Neural cell (in vitro differentiated cells): ENCODE measurements at regions not wholly inside any gene's neighbourhood (a gene's known extent, or its start where the extent isn't known, plus 50 kb on each side); places are given as distances from the start of the nearest gene placed in this dataset.

Experiments used
- H2AFZ ChIP-seq: fragments of 200-600, 300-800 bp; sonication (generic), shearing (Covaris generic); 2 replicates; pipeline ENCODE4 v1.6.0; 2014; ENCODE audit warnings: low read depth, mild to moderate bottlenecking, antibody characterized with exemption, low read length, moderate library complexity
- H3F3A ChIP-seq: fragments of 200-600 bp; shearing (Covaris generic); 2 replicates; pipeline ENCODE4 v1.6.1; 2016; ENCODE audit warnings: mild to moderate bottlenecking, moderate library complexity, mixed read lengths, antibody characterized with exemption, low read length; ENCODE audit not compliant: insufficient read depth, poor library complexity, severe bottlenecking
- H3K27ac ChIP-seq: fragments of 200-600, 300-800 bp; sonication (generic), shearing (Covaris generic); 2 replicates; pipeline ENCODE4 v1.5.1; 2014; ENCODE audit warnings: mild to moderate bottlenecking, low read length, moderate library complexity
- H3K27me3 ChIP-seq: fragments of 300-800, 200-600 bp; sonication (generic), shearing (Covaris generic); 2 replicates; pipeline ENCODE4 v1.6.0; 2014; ENCODE audit warnings: mild to moderate bottlenecking, low read depth, low read length, moderate library complexity; ENCODE audit not compliant: insufficient read depth
- H3K36me3 ChIP-seq: fragments of 300-800, 200-600 bp; sonication (generic), shearing (Covaris generic); 2 replicates; pipeline ENCODE4 v1.5.1; 2014; ENCODE audit warnings: mild to moderate bottlenecking, antibody characterized with exemption, low read length, moderate library complexity; ENCODE audit not compliant: insufficient read depth
- H3K4me2 ChIP-seq: fragments of 300-800, 200-600 bp; sonication (generic), shearing (Covaris generic); 2 replicates; pipeline ENCODE4 v1.6.0; 2014; ENCODE audit warnings: mild to moderate bottlenecking, low read length
- H3K4me3 ChIP-seq: fragments of 300-800, 200-600 bp; sonication (generic), shearing (Covaris generic); 2 replicates; pipeline ENCODE4 v1.5.1; 2014; ENCODE audit warnings: mild to moderate bottlenecking, low read length, moderate library complexity
- H3K79me2 ChIP-seq: fragments of 200-600 bp; shearing (Covaris generic); replicated peaks from 2 replicates; pipeline ENCODE4 v1.6.0; 2014; ENCODE audit warnings: mild to moderate bottlenecking, low read length, moderate library complexity; ENCODE audit not compliant: insufficient read depth
- H3K9ac ChIP-seq: fragments of 300-800, 200-600 bp; sonication (generic), shearing (Covaris generic); 2 replicates; pipeline ENCODE4 v1.6.1; 2016; ENCODE audit warnings: mild to moderate bottlenecking, low read length, mixed read lengths
- H3K9me2 ChIP-seq: fragments of 200-600 bp; shearing (Covaris generic); 2 replicates; pipeline ENCODE4 v1.6.1; 2016; ENCODE audit warnings: mild to moderate bottlenecking, low read length, mixed read lengths; ENCODE audit not compliant: insufficient read depth
- H3K9me3 ChIP-seq: fragments of 200-600, 300-800 bp; sonication (generic), shearing (Covaris generic); 2 replicates; pipeline ENCODE4 v1.6.1; 2016; ENCODE audit warnings: mild to moderate bottlenecking, mixed run types, low read length, moderate library complexity, mixed read lengths
- H4K20me1 ChIP-seq: fragments of 200-600 bp; shearing (Covaris generic); 2 replicates; pipeline ENCODE4 v1.6.1; 2016; ENCODE audit warnings: mild to moderate bottlenecking, mixed run types; ENCODE audit not compliant: insufficient read depth
- CTCF ChIP-seq: fragments of 450-650 bp; IDR thresholded peaks from 2 replicates; pipeline ENCODE4 v1.5.1; 2014; ENCODE audit warnings: antibody characterized with exemption, mild to moderate bottlenecking, moderate library complexity; ENCODE audit not compliant: poor library complexity, severe bottlenecking
- EP300 ChIP-seq: fragments of 450-650 bp; conservative IDR thresholded peaks from 2 replicates; pipeline ENCODE4 v1.6.1; 2014; ENCODE audit warnings: antibody characterized with exemption, mild to moderate bottlenecking, moderate library complexity; ENCODE audit not compliant: poor library complexity, severe bottlenecking
- EZH2 ChIP-seq: fragments of 200-600, 300-800 bp; shearing (Covaris generic), sonication (generic); IDR thresholded peaks from 2 replicates; pipeline ENCODE4 v1.6.1; 2014; ENCODE audit warnings: antibody characterized with exemption, low read length, borderline replicate concordance, mild to moderate bottlenecking; ENCODE audit not compliant: insufficient read depth, poor library complexity, severe bottlenecking
- MXI1 ChIP-seq: fragments of 450-650 bp; conservative IDR thresholded peaks from 2 replicates; pipeline ENCODE4 v1.6.1; 2014; ENCODE audit warnings: antibody characterized with exemption, mild to moderate bottlenecking; ENCODE audit not compliant: poor library complexity, severe bottlenecking
- POLR2AphosphoS5 ChIP-seq: IDR thresholded peaks from 2 replicates; pipeline ENCODE4 v1.6.1; 2012
- RAD21 ChIP-seq: fragments of 450-650 bp; conservative IDR thresholded peaks from 2 replicates; pipeline ENCODE4 v1.6.1; 2014; ENCODE audit warnings: antibody characterized with exemption, mild to moderate bottlenecking, moderate library complexity
- REST ChIP-seq: IDR thresholded peaks from 2 replicates; pipeline ENCODE4 v1.6.1; 2012; ENCODE audit warnings: borderline replicate concordance
- SMC3 ChIP-seq: fragments of 450-650 bp; conservative IDR thresholded peaks from 2 replicates; pipeline ENCODE4 v1.6.1; 2014; ENCODE audit warnings: antibody characterized with exemption, mild to moderate bottlenecking, moderate library complexity; ENCODE audit not compliant: poor library complexity
- TAF1 ChIP-seq: IDR thresholded peaks from 2 replicates; pipeline ENCODE4 v1.6.1; 2012; ENCODE audit warnings: low read depth

DNA sequence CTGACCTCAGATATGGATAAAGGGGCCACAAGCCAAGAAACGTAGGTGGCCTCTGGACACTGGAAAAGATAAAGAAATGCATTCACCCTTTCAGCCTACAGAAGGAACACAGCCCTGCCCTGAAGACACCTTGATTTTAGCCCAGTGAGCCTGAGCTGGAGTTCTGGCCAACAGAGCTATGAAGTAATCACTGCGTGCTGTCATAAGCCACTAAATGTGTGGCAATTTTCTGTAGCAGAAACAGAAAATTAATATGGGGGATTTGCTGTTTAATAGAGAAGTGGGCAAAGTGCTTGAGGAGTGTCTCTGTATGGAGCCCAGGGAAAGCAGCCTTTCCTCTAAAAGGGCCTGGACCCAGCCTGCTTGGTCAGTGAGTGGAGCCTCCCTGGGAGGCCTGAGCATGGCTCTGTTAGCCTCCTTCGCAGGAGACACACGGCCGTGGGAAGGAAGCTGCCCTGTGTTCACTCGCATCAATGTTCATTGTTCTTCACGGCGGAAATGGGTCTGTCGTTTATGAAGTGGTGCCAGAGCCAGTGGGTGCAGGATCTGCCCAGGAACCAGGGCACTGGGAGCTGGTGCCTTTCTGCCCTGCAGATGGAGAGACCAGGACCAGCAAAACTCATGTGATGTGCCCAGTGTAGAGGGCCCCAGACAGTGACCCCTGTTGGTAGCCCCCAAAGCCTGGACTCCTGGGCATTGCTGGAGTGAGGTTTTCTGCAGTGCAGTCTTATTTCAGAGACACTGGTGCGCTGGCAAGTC lies 268.9 kb downstream of the NDUFA10 start:
- Histone ChIP-seq H3K4me3 (peak overlapping the region; percentile 52), H3K9ac (peak overlapping the region; percentile 68), H3K27ac (peak overlapping the region; percentile 93), H3K27me3 (no peaks in the 10 kb centered on the region), H3K9me2 (no peaks in the 10 kb centered on the region), H3K9me3 (no peaks in the 10 kb centered on the region), H3F3A (no peaks in the 10 kb centered on the region), H2AFZ (no peak overlapping the region), H4K20me1 (no peaks in the 10 kb centered on the region), H3K36me3 (no peaks in the 10 kb centered on the region), H3K79me2 (no peaks in the 10 kb centered on the region), H3K4me2 (peak overlapping the region; percentile 77)
- no peak for TF ChIP-seq SMC3
- no peak for TF ChIP-seq EP300
- TF ChIP-seq MXI1 = no peak
- TF ChIP-seq TAF1 = no peak
- TF ChIP-seq REST = no peak
- TF ChIP-seq POLR2AphosphoS5 = no peak

DNA sequence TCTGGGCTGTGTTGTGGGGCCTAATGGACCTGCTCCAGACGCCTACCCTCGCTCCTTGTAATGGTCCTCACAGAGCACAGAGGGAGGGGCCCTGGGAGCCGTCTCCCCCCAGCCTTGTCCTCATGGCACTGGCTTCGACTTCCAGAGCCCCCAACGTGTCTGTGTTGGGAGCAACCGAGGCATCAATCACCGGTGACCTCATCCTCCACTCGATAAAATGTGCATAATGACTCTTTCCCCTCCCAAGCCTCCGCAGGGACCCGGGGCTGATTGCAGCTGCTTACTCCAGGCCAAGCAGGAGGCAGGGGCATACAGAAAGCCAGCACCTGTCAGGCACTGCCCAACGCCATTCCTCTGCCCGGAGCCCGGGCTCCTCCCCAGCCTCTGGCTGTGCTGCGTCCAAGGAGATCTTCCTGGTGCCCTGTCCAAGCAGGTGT lies 271.7 kb downstream of the NDUFA10 start:
- no peaks in the 10 kb centered on the region for H3F3A ChIP-seq
- H2AFZ ChIP-seq = no peak overlapping the region
- H3K27ac ChIP-seq = no peak overlapping the region
- H3K27me3 ChIP-seq = no peaks in the 10 kb centered on the region
- H3K9me2 ChIP-seq = no peaks in the 10 kb centered on the region
- no peaks in the 10 kb centered on the region for H3K9me3 ChIP-seq
- no peak overlapping the region for H3K9ac ChIP-seq
- H3K79me2 ChIP-seq = no peaks in the 10 kb centered on the region
- no peak overlapping the region for H3K4me2 ChIP-seq
- H3K36me3 ChIP-seq = no peaks in the 10 kb centered on the region
- no peaks in the 10 kb centered on the region for H4K20me1 ChIP-seq
- H3K4me3 ChIP-seq = no peak overlapping the region
- TF ChIP-seq POLR2AphosphoS5 (no peak), CTCF (no peak), RAD21 (no peak), MXI1 (no peak), EZH2 (no peak), TAF1 (no peak), EP300 (no peak), REST (no peak), SMC3 (no peak)
